OCI-LY7 (cell line): ENCODE measurements at regions not wholly inside any gene's neighbourhood (a gene's known extent, or its start where the extent isn't known, plus 50 kb on each side); places are given as distances from the start of the nearest gene placed in this dataset.

Experiments used
- BruUV-seq: library from RNA; stranded (reverse); fragments of 400-500 nt; replicated peaks from 2 replicates; lab custom pipeline; 2021; lab: Mats Ljungman, UMichigan
- CTCF ChIA-PET: fragments of 300-600 bp; sonication (Branson Sonifier 250); formaldehyde crosslinking; loops from one replicate; lab custom pipeline; 2022; ENCODE audit warnings: antibody characterized with exemption; ENCODE audit not compliant: unreplicated experiment; lab: Charles Lee
- POLR2A ChIA-PET: fragments of 300-600 bp; sonication (Branson Sonifier 250); formaldehyde crosslinking; loops from one replicate; lab custom pipeline; 2022; ENCODE audit warnings: antibody characterized with exemption; lab: Charles Lee
- DNase-seq: peaks from one replicate; pipeline ENCODE4 v3.0.0-alpha.2; 2015; ENCODE audit warnings: low spot score
- H2AFZ ChIP-seq: fragments of 200-600 bp; sonication (generic), shearing (Covaris generic); 2 replicates; pipeline ENCODE4 v1.6.1; 2014; ENCODE audit warnings: mild to moderate bottlenecking, antibody characterized with exemption, low read length, moderate library complexity
- H3K27ac ChIP-seq: fragments of 200-600 bp; sonication (generic); 2 replicates; pipeline ENCODE4 v1.5.1; 2014; ENCODE audit warnings: mixed run types, low read depth, mild to moderate bottlenecking, moderate library complexity, low read length, inconsistent platforms; ENCODE audit not compliant: poor library complexity, severe bottlenecking
- H3K36me3 ChIP-seq: fragments of 200-600 bp; sonication (generic); 2 replicates; pipeline ENCODE4 v1.6.1; 2014; ENCODE audit warnings: mild to moderate bottlenecking, antibody characterized with exemption, low read length, moderate library complexity, mixed read lengths; ENCODE audit not compliant: insufficient read depth
- H3K4me1 ChIP-seq: fragments of 200-600 bp; sonication (generic); 2 replicates; pipeline ENCODE4 v1.5.1; 2014; ENCODE audit warnings: mild to moderate bottlenecking, low read length; ENCODE audit not compliant: insufficient read depth, poor library complexity, severe bottlenecking
- H3K4me2 ChIP-seq: fragments of 200-600 bp; sonication (generic); 2 replicates; pipeline ENCODE4 v1.6.1; 2014; ENCODE audit warnings: mild to moderate bottlenecking, low read length
- H3K4me3 ChIP-seq: fragments of 200-600 bp; sonication (generic); 2 replicates; pipeline ENCODE4 v1.5.1; 2014; ENCODE audit warnings: mild to moderate bottlenecking, low read depth, low read length; ENCODE audit not compliant: poor library complexity, severe bottlenecking
- H3K79me2 ChIP-seq: fragments of 200-600 bp; sonication (generic); 2 replicates; pipeline ENCODE4 v1.6.1; 2016; ENCODE audit warnings: low read depth, mild to moderate bottlenecking, low read length, moderate library complexity, mixed read lengths; ENCODE audit not compliant: insufficient read depth
- H3K9me2 ChIP-seq: fragments of 200-600 bp; sonication (generic); 2 replicates; pipeline ENCODE4 v1.6.1; 2016; ENCODE audit warnings: mild to moderate bottlenecking, low read length, mixed read lengths; ENCODE audit not compliant: insufficient read depth
- H3K9me3 ChIP-seq: fragments of 200-600 bp; sonication (generic); 2 replicates; pipeline ENCODE4 v1.6.1; 2014; ENCODE audit warnings: mild to moderate bottlenecking, mixed run types, low read length, mixed read lengths
- H4K20me1 ChIP-seq: fragments of 200-600 bp; sonication (generic); 2 replicates; pipeline ENCODE4 v1.6.1; 2014; ENCODE audit warnings: mild to moderate bottlenecking, antibody characterized with exemption, low read length, moderate library complexity, mixed read lengths; ENCODE audit not compliant: insufficient read depth
- CTCF ChIP-seq: fragments of 200-600 bp; sonication (generic); conservative IDR thresholded peaks from 2 replicates; pipeline ENCODE4 v1.5.1; 2014; ENCODE audit warnings: mild to moderate bottlenecking, antibody characterized with exemption, low read length, moderate library complexity, mixed read lengths
- EZH2phosphoT487 ChIP-seq: fragments of 200-600 bp; sonication (generic); IDR thresholded peaks from 2 replicates; pipeline ENCODE4 v1.6.1; 2018; ENCODE audit warnings: low read depth, borderline replicate concordance, mild to moderate bottlenecking, mixed run types, antibody characterized with exemption, low read length, moderate library complexity, mixed read lengths
- intact Hi-C: fragments of 100-400 bp; cut with micrococcal nuclease; formaldehyde crosslinking; loops from one replicate; pipeline ENCODE4 v1.10.0; 2022; ENCODE audit not compliant: unreplicated experiment

GRCh38 chr4:37109756-37110155 lies 134.8 kb upstream of the NWD2 start:
- POLR2A ChIA-PET = no interaction called here
- CTCF ChIA-PET = no interaction called here
- no peaks in the 10 kb centered on the region for H3K9me2 ChIP-seq
- H3K4me1 ChIP-seq = no peaks in the 10 kb centered on the region
- intact Hi-C loops = no loop called here
- no peaks in the 10 kb centered on the region for H3K9me3 ChIP-seq
- DNase-seq = no peak
- H4K20me1 ChIP-seq = no peaks in the 10 kb centered on the region
- no peak overlapping the region for H2AFZ ChIP-seq
- BruUV-seq = no TSS peak
- H3K36me3 ChIP-seq = no peaks in the 10 kb centered on the region
- no peak overlapping the region for H3K27ac ChIP-seq
- TF ChIP-seq EZH2phosphoT487 (no peak), CTCF (no peak)
- H3K4me2 ChIP-seq = no peak overlapping the region
- H3K4me3 ChIP-seq = no peak overlapping the region
- H3K79me2 ChIP-seq = no peaks in the 10 kb centered on the region

GRCh38 chr4:37124800-37125199 lies 119.7 kb upstream of the NWD2 start:
- Histone ChIP-seq H3K4me3 (no peak overlapping the region), H3K9me2 (no peaks in the 10 kb centered on the region), H3K4me1 (no peaks in the 10 kb centered on the region), H3K4me2 (no peak overlapping the region), H3K9me3 (no peaks in the 10 kb centered on the region), H2AFZ (no peak overlapping the region), H4K20me1 (no peaks in the 10 kb centered on the region), H3K36me3 (no peaks in the 10 kb centered on the region), H3K27ac (no peak overlapping the region), H3K79me2 (no peaks in the 10 kb centered on the region)
- intact Hi-C loops = no loop called here
- BruUV-seq = no TSS peak
- CTCF ChIA-PET = no interaction called here
- DNase-seq = no peak
- POLR2A ChIA-PET = no interaction called here
- TF ChIP-seq CTCF (no peak), EZH2phosphoT487 (no peak)

- Histone ChIP-seq H3K36me3 (no peaks in the 10 kb centered on the region), H3K4me1 (no peaks in the 10 kb centered on the region), H4K20me1 (no peaks in the 10 kb centered on the region), H3K27ac (no peak overlapping the region), H3K9me2 (no peaks in the 10 kb centered on the region), H3K9me3 (no peaks in the 10 kb centered on the region), H2AFZ (no peak overlapping the region), H3K79me2 (no peaks in the 10 kb centered on the region), H3K4me3 (no peak overlapping the region), H3K4me2 (no peak overlapping the region)
- BruUV-seq = no TSS peak
- DNase-seq = no peak
- CTCF ChIA-PET = no interaction called here
- POLR2A ChIA-PET = no interaction called here
- intact Hi-C loops = no loop called here
- no peak for TF ChIP-seq CTCF
- no peak for TF ChIP-seq EZH2phosphoT487
Observed at GRCh38 chr4:37126051-37126450, 118.5 kb upstream of the NWD2 start.
